GM23338 (cell line): ENCODE measurements at regions not wholly inside any gene's neighbourhood (a gene's known extent, or its start where the extent isn't known, plus 50 kb on each side); places are given as distances from the start of the nearest gene placed in this dataset.

ENCODE experiments used
- ATAC-seq: fragments of 200-7000 bp; cut with Tn5 transposase; 3 replicates; pipeline ENCODE4 v1.9.1; 2020
- DNase-seq: peaks from one replicate; pipeline ENCODE4 v3.0.0-alpha.2; 2015; ENCODE audit warnings: low spot score
- H2AFZ ChIP-seq: fragments of 200-600 bp; sonication (generic); 2 replicates; pipeline ENCODE4 v1.8.0; 2016; ENCODE audit warnings: antibody characterized with exemption, mild to moderate bottlenecking, moderate library complexity
- H3F3A ChIP-seq: fragments of 200-600 bp; sonication (generic); replicated peaks from 2 replicates; pipeline ENCODE4 v1.8.0; 2017; ENCODE audit warnings: antibody characterized with exemption, mixed run types, low read depth
- H3K27ac ChIP-seq: fragments of 200-600 bp; sonication (generic); 2 replicates; pipeline ENCODE4 v1.6.1; 2016; ENCODE audit warnings: low read depth
- H3K27me3 ChIP-seq: fragments of 200-600 bp; sonication (generic); 2 replicates; pipeline ENCODE4 v1.8.0; 2016; ENCODE audit warnings: mild to moderate bottlenecking, mixed run types, moderate library complexity; ENCODE audit not compliant: insufficient read depth
- H3K36me3 ChIP-seq: fragments of 200-600 bp; sonication (generic); 2 replicates; pipeline ENCODE4 v1.8.0; 2016; ENCODE audit warnings: mild to moderate bottlenecking; ENCODE audit not compliant: insufficient read depth
- H3K4me1 ChIP-seq: fragments of 200-600 bp; sonication (generic); 2 replicates; pipeline ENCODE4 v1.8.0; 2016; ENCODE audit warnings: mild to moderate bottlenecking, moderate library complexity; ENCODE audit not compliant: insufficient read depth
- H3K4me2 ChIP-seq: fragments of 200-600 bp; sonication (generic); 2 replicates; pipeline ENCODE4 v1.7.1; 2017; ENCODE audit warnings: mixed run types
- H3K4me3 ChIP-seq: fragments of 200-600 bp; sonication (generic); 2 replicates; pipeline ENCODE4 v1.6.1; 2016; ENCODE audit warnings: mixed run types
- H3K79me2 ChIP-seq: fragments of 200-600 bp; sonication (generic); replicated peaks from 2 replicates; pipeline ENCODE4 v1.8.0; 2017; ENCODE audit warnings: mild to moderate bottlenecking; ENCODE audit not compliant: insufficient read depth
- H3K9me2 ChIP-seq: fragments of 200-600 bp; sonication (generic); 2 replicates; pipeline ENCODE4 v1.8.0; 2017; ENCODE audit not compliant: insufficient read depth
- H4K20me1 ChIP-seq: fragments of 200-600 bp; sonication (generic); replicated peaks from 2 replicates; pipeline ENCODE4 v1.8.0; 2017; ENCODE audit warnings: mild to moderate bottlenecking; ENCODE audit not compliant: insufficient read depth
- H3K27ac Mint-ChIP-seq: 2 replicates; pipeline ENCODE4 v1.8.0; 2020; ENCODE audit warnings: inconsistent platforms, mild to moderate bottlenecking, moderate library complexity, mixed read lengths
- H3K27me3 Mint-ChIP-seq: 3 replicates; pipeline ENCODE4 v1.8.0; 2022; ENCODE audit warnings: low read depth, mild to moderate bottlenecking, moderate library complexity, mixed read lengths, inconsistent platforms; ENCODE audit not compliant: insufficient read depth, poor library complexity
- H3K36me3 Mint-ChIP-seq: 3 replicates; pipeline ENCODE4 v1.8.0; 2021; ENCODE audit warnings: low read depth, mild to moderate bottlenecking, inconsistent platforms, moderate library complexity, mixed read lengths
- H3K4me1 Mint-ChIP-seq: 3 replicates; pipeline ENCODE4 v1.8.0; 2020; ENCODE audit warnings: mild to moderate bottlenecking, inconsistent platforms, mixed read lengths
- H3K4me3 Mint-ChIP-seq: 3 replicates; pipeline ENCODE4 v1.8.0; 2021; ENCODE audit warnings: moderate library complexity, mild to moderate bottlenecking, inconsistent platforms, mixed read lengths
- H3K9me3 Mint-ChIP-seq: 3 replicates; pipeline ENCODE4 v1.8.0; 2020; ENCODE audit warnings: moderate library complexity, mild to moderate bottlenecking, inconsistent platforms, mixed read lengths
- CTCF ChIP-seq, 2 experiments: fragments of 200-600 bp in 1 of 2; sonication (generic) in 1 of 2; conservative IDR thresholded peaks; 2 replicates each; pipeline versions ENCODE4 v1.5.1 to v1.6.1; 2016 to 2017; ENCODE audit warnings: antibody characterized with exemption in 2 of 2, low read depth in 2 of 2, mild to moderate bottlenecking in 2 of 2, moderate library complexity in 1 of 2
- EZH2 ChIP-seq: fragments of 200-600 bp; sonication (generic); IDR thresholded peaks from one replicate; pipeline ENCODE4 v1.8.0; 2017; ENCODE audit warnings: antibody characterized with exemption, mild to moderate bottlenecking, low read depth; ENCODE audit not compliant: unreplicated experiment
- EZH2phosphoT487 ChIP-seq: fragments of 200-600 bp; sonication (generic); IDR thresholded peaks from one replicate; pipeline ENCODE4 v1.8.1; 2018; ENCODE audit warnings: antibody characterized with exemption; ENCODE audit not compliant: unreplicated experiment
- JUNB ChIP-seq: IDR thresholded peaks from one replicate; pipeline ENCODE4 v1.6.1; 2016; ENCODE audit warnings: antibody characterized with exemption; ENCODE audit not compliant: unreplicated experiment
- NANOG ChIP-seq: IDR thresholded peaks from 2 replicates; pipeline ENCODE4 v1.6.1; 2016; ENCODE audit warnings: antibody characterized with exemption, borderline replicate concordance
- POLR2AphosphoS5 ChIP-seq: IDR thresholded peaks from 2 replicates; pipeline ENCODE4 v1.6.1; 2016; ENCODE audit warnings: antibody characterized with exemption, low read depth
- REST ChIP-seq: IDR thresholded peaks from one replicate; pipeline ENCODE4 v1.6.1; 2018; ENCODE audit warnings: antibody characterized with exemption; ENCODE audit not compliant: unreplicated experiment
- STAT1 ChIP-seq: IDR thresholded peaks from one replicate; pipeline ENCODE4 v1.6.1; 2016; ENCODE audit warnings: antibody characterized with exemption; ENCODE audit not compliant: unreplicated experiment
- ZNF114 ChIP-seq: fragments of 250-450 bp; sonication (Bioruptor Pico); IDR thresholded peaks from 2 replicates; pipeline ENCODE4 v1.5.0; 2020; ENCODE audit warnings: mild to moderate bottlenecking, moderate library complexity
- ZNF331 ChIP-seq: fragments of 250-450 bp; sonication (Bioruptor Pico); IDR thresholded peaks from 2 replicates; pipeline ENCODE4 v1.5.0; 2020; ENCODE audit warnings: low read depth, mild to moderate bottlenecking, moderate library complexity
- TF ChIP-seq, protein P1 (sequence below): fragments of 250-450 bp; sonication (Bioruptor Pico); IDR thresholded peaks from 2 replicates; pipeline ENCODE4 v1.5.0; 2020; ENCODE audit warnings: mild to moderate bottlenecking, moderate library complexity

DNA sequence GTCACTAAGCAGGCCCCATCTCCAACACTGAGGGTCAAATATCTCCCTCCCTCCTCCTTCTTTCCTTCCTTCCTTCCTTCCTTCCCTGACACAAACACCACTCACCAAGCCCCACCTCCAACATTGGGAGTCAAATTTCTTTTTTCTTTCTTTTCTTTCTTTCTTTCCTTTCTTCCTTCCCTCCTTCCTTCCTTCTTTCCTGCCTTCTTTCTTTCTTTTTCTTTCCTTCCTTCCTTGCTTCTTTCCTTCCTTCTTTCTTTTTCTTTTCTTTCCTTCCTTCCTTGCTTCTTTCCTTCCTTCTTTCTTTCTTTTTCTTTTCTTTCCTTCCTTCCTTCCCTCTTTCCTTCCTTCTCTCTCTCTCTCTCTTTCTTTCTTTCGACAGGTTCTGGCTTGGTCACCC, 79.2 kb upstream of the ETS2 start (continued):
- no peak for TF ChIP-seq EZH2
- TF ChIP-seq CTCF (conservative IDR thresholded peaks at IDR 0.05; ENCODE audit: low read depth in 2 of 2) = no peak
- no peak for TF ChIP-seq ZNF114
- no peak for TF ChIP-seq STAT1
- TF ChIP-seq EZH2phosphoT487 = no peak
- TF ChIP-seq REST = no peak
- TF ChIP-seq NANOG = no peak

GRCh38 chr21:38729291-38729690, 76.4 kb upstream of the ETS2 start:
- H3K27ac ChIP-seq = no peak overlapping the region
- peaks cover 14% of the 10 kb centered on the region for H3K9me3 Mint-ChIP-seq
- H3K79me2 ChIP-seq = no peaks in the 10 kb centered on the region
- H3K36me3 ChIP-seq = no peaks in the 10 kb centered on the region; the same call in 1 of the 2 replicates
- H3K4me1 Mint-ChIP-seq = peaks cover 10% of the 10 kb centered on the region
- H2AFZ ChIP-seq = no peak overlapping the region
- H3K4me2 ChIP-seq = no peak overlapping the region
- H3K4me3 ChIP-seq = no peak overlapping the region
- H3K27me3 Mint-ChIP-seq = peaks cover 4% of the 10 kb centered on the region
- H3K4me1 ChIP-seq = 0 out of 2 replicates have a peak, but pooled peaks cover 5% of the 10 kb centered on the region
- no peaks in the 10 kb centered on the region for H3F3A ChIP-seq
- peaks cover 8% of the 10 kb centered on the region; the same call in 2 of the 3 replicates for H3K36me3 Mint-ChIP-seq
- H3K27ac Mint-ChIP-seq = no peak overlapping the region
- DNase-seq (no peak), ATAC-seq (no peak)
- H3K27me3 ChIP-seq = no peaks in the 10 kb centered on the region
- no peak overlapping the region for H3K4me3 Mint-ChIP-seq
- no peaks in the 10 kb centered on the region for H3K9me2 ChIP-seq
- H4K20me1 ChIP-seq = no peaks in the 10 kb centered on the region
- no peak for TF ChIP-seq EZH2phosphoT487
- TF ChIP-seq REST = no peak
- TF ChIP-seq, protein P1, sequence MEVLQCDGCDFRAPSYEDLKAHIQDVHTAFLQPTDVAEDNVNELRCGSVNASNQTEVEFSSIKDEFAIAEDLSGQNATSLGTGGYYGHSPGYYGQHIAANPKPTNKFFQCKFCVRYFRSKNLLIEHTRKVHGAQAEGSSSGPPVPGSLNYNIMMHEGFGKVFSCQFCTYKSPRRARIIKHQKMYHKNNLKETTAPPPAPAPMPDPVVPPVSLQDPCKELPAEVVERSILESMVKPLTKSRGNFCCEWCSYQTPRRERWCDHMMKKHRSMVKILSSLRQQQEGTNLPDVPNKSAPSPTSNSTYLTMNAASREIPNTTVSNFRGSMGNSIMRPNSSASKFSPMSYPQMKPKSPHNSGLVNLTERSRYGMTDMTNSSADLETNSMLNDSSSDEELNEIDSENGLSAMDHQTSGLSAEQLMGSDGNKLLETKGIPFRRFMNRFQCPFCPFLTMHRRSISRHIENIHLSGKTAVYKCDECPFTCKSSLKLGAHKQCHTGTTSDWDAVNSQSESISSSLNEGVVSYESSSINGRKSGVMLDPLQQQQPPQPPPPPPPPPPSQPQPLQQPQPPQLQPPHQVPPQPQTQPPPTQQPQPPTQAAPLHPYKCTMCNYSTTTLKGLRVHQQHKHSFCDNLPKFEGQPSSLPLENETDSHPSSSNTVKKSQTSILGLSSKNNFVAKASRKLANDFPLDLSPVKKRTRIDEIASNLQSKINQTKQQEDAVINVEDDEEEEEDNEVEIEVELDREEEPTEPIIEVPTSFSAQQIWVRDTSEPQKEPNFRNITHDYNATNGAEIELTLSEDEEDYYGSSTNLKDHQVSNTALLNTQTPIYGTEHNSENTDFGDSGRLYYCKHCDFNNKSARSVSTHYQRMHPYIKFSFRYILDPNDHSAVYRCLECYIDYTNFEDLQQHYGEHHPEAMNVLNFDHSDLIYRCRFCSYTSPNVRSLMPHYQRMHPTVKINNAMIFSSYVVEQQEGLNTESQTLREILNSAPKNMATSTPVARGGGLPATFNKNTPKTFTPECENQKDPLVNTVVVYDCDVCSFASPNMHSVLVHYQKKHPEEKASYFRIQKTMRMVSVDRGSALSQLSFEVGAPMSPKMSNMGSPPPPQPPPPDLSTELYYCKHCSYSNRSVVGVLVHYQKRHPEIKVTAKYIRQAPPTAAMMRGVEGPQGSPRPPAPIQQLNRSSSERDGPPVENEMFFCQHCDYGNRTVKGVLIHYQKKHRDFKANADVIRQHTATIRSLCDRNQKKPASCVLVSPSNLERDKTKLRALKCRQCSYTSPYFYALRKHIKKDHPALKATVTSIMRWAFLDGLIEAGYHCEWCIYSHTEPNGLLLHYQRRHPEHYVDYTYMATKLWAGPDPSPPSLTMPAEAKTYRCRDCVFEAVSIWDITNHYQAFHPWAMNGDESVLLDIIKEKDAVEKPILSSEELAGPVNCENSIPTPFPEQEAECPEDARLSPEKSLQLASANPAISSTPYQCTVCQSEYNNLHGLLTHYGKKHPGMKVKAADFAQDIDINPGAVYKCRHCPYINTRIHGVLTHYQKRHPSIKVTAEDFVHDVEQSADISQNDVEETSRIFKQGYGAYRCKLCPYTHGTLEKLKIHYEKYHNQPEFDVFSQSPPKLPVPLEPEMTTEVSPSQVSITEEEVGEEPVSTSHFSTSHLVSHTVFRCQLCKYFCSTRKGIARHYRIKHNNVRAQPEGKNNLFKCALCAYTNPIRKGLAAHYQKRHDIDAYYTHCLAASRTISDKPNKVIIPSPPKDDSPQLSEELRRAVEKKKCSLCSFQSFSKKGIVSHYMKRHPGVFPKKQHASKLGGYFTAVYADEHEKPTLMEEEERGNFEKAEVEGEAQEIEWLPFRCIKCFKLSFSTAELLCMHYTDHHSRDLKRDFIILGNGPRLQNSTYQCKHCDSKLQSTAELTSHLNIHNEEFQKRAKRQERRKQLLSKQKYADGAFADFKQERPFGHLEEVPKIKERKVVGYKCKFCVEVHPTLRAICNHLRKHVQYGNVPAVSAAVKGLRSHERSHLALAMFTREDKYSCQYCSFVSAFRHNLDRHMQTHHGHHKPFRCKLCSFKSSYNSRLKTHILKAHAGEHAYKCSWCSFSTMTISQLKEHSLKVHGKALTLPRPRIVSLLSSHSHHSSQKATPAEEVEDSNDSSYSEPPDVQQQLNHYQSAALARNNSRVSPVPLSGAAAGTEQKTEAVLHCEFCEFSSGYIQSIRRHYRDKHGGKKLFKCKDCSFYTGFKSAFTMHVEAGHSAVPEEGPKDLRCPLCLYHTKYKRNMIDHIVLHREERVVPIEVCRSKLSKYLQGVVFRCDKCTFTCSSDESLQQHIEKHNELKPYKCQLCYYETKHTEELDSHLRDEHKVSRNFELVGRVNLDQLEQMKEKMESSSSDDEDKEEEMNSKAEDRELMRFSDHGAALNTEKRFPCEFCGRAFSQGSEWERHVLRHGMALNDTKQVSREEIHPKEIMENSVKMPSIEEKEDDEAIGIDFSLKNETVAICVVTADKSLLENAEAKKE (CRISPR knock-in tag) = no peak
- no peak for TF ChIP-seq ZNF331 (CRISPR knock-in tag)
- no peak for TF ChIP-seq JUNB
- no peak for TF ChIP-seq POLR2AphosphoS5
